ENCODE measurements at regions not wholly inside any gene's neighbourhood (a gene's known extent, or its start where the extent isn't known, plus 50 kb on each side); places are given as distances from the start of the nearest gene placed in this dataset.
"Not testable (repeated sequence)": the region's sequence is repeated elsewhere in the genome, so short reads cannot be mapped to it uniquely, and the experiment has no call there.

GRCh38 chr1:173257805-173258204 lies 50.7 kb upstream of the TNFSF4 start:
- DNase-seq, result no peak

- DNase-seq, result no peak
Measured at GRCh38 chr1:173258479-173259264, 51.5 kb upstream of the TNFSF4 start.

- DNase-seq, result not testable (repeated sequence)
Measured at GRCh38 chr1:173260329-173260728, 53.2 kb upstream of the TNFSF4 start.

- no peak for DNase-seq
Measured at GRCh38 chr1:173266841-173267240, 59.7 kb upstream of the TNFSF4 start.

- no peak for DNase-seq
Measured at GRCh38 chr1:173267453-173267945, 60.4 kb upstream of the TNFSF4 start.

- no peak for DNase-seq
Measured at GRCh38 chr1:173268261-173268660, 61.1 kb upstream of the TNFSF4 start.

- no peak for DNase-seq
Measured at GRCh38 chr1:173268786-173269277, 61.7 kb upstream of the TNFSF4 start.

- no peak for DNase-seq
Measured at GRCh38 chr1:173269490-173270230, 62.5 kb upstream of the TNFSF4 start.

- DNase-seq, result no peak
Measured at GRCh38 chr1:173270243-173270642, 63.1 kb upstream of the TNFSF4 start.

- not testable (repeated sequence) for DNase-seq
Measured at GRCh38 chr1:173271021-173271420, 63.9 kb upstream of the TNFSF4 start.

- DNase-seq, result no peak
Measured at GRCh38 chr1:173275496-173275895, 68.4 kb upstream of the TNFSF4 start.

- DNase-seq, result no peak
Measured at GRCh38 chr1:173276922-173277800, 70.0 kb upstream of the TNFSF4 start.

- DNase-seq, result no peak
Measured at GRCh38 chr1:173280899-173281660, 73.9 kb upstream of the TNFSF4 start.

- no peak for DNase-seq
Measured at GRCh38 chr1:173285048-173285447, 77.9 kb upstream of the TNFSF4 start.

- no peak for DNase-seq
Measured at GRCh38 chr1:173287785-173288184, 80.7 kb upstream of the TNFSF4 start.

GRCh38 chr1:173293756-173294155 lies 86.6 kb upstream of the TNFSF4 start:
- DNase-seq, result no peak

GRCh38 chr1:173294843-173295242 lies 87.7 kb upstream of the TNFSF4 start:
- DNase-seq, result no peak

GRCh38 chr1:173295391-173295790 lies 88.3 kb upstream of the TNFSF4 start:
- DNase-seq, result no peak

GRCh38 chr1:173295995-173296394 lies 88.9 kb upstream of the TNFSF4 start:
- DNase-seq, result peak; percentile 18 to 25

GRCh38 chr1:173297798-173298391 lies 90.8 kb upstream of the TNFSF4 start:
- no peak for DNase-seq

Measured in AML-193 (cell line).